HL-60 (cell line): ENCODE measurements at regions not wholly inside any gene's neighbourhood (a gene's known extent, or its start where the extent isn't known, plus 50 kb on each side); places are given as distances from the start of the nearest gene placed in this dataset.

Experiments
- POLR2AphosphoS5 ChIP-seq: IDR thresholded peaks from 2 replicates; pipeline ENCODE4 v1.6.1; 2012; ENCODE audit warnings: low read depth
- REST ChIP-seq: IDR thresholded peaks from 2 replicates; pipeline ENCODE4 v1.6.1; 2012; ENCODE audit warnings: low read depth; ENCODE audit not compliant: insufficient replicate concordance
- TF ChIP-seq, protein P1 (sequence below): IDR thresholded peaks from one replicate; pipeline ENCODE4 v1.5.1; 2011; ENCODE audit warnings: low read length, control low read depth, inconsistent platforms; ENCODE audit not compliant: insufficient read depth

DNA sequence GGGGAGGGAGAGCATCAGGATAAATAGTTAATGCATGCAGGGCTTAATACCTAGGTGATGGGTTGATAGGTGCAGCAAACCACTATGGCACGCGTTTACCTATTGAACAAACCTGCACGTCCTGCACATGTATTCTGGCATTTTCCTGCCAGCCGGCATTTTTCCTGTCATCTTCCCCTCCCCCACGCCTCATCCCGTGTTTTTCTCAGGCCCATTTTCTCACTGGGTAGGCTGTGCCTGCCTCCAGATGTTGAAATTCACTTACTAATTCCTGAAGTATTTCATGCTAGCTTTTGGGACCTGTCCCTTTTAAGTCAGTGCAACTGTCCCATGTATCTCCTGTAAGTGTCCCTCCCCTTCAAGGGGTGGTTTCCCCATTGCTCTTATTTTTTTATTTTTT is 220.3 kb upstream of the NPY start:
- TF ChIP-seq, protein P1, sequence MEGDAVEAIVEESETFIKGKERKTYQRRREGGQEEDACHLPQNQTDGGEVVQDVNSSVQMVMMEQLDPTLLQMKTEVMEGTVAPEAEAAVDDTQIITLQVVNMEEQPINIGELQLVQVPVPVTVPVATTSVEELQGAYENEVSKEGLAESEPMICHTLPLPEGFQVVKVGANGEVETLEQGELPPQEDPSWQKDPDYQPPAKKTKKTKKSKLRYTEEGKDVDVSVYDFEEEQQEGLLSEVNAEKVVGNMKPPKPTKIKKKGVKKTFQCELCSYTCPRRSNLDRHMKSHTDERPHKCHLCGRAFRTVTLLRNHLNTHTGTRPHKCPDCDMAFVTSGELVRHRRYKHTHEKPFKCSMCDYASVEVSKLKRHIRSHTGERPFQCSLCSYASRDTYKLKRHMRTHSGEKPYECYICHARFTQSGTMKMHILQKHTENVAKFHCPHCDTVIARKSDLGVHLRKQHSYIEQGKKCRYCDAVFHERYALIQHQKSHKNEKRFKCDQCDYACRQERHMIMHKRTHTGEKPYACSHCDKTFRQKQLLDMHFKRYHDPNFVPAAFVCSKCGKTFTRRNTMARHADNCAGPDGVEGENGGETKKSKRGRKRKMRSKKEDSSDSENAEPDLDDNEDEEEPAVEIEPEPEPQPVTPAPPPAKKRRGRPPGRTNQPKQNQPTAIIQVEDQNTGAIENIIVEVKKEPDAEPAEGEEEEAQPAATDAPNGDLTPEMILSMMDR: no peak
- TF ChIP-seq REST (no peak), POLR2AphosphoS5 (no peak)
